GM19452 (cell line): ENCODE measurements at regions not wholly inside any gene's neighbourhood (a gene's known extent, or its start where the extent isn't known, plus 50 kb on each side); places are given as distances from the start of the nearest gene placed in this dataset.
A peak's percentile ranks its signal among the peaks of the same experiment; 100 is the strongest.

Source experiments
- ATAC-seq: cut with Tn5 transposase; IDR thresholded peaks from one replicate; pipeline ENCODE4 v1.9.1; 2021; ENCODE audit not compliant: unreplicated experiment

GRCh38 chr21:36532769-36533467, 53.0 kb upstream of the CLDN14 start:
- ATAC-seq: no peak

GRCh38 chr21:36533468-36533848, 53.5 kb upstream of the CLDN14 start:
- no peak for ATAC-seq

- no peak for ATAC-seq
Measured at GRCh38 chr21:36534656-36535055, 54.7 kb upstream of the CLDN14 start.

- ATAC-seq: peak; percentile 72
Measured at GRCh38 chr21:36535618-36536241, 55.8 kb upstream of the CLDN14 start.

- ATAC-seq: no peak
Measured at GRCh38 chr21:36538761-36539160, 58.8 kb upstream of the CLDN14 start.

- no peak for ATAC-seq
Measured at GRCh38 chr21:36539434-36540150, 59.7 kb upstream of the CLDN14 start.

- ATAC-seq: no peak
Measured at GRCh38 chr21:36540700-36541099, 60.8 kb upstream of the CLDN14 start.

GRCh38 chr21:36541721-36542139, 61.8 kb upstream of the CLDN14 start:
- no peak for ATAC-seq

GRCh38 chr21:36542312-36543101, 62.6 kb upstream of the CLDN14 start:
- no peak for ATAC-seq

- no peak for ATAC-seq
Measured at GRCh38 chr21:36543924-36544323, 64.0 kb upstream of the CLDN14 start.

- ATAC-seq: no peak
Measured at GRCh38 chr21:36544545-36544944, 64.6 kb upstream of the CLDN14 start.

GRCh38 chr21:36545776-36546511, 66.0 kb upstream of the CLDN14 start:
- no peak for ATAC-seq

GRCh38 chr21:36547464-36547863, 67.5 kb upstream of the CLDN14 start:
- ATAC-seq: no peak

GRCh38 chr21:36548866-36549265, 68.9 kb upstream of the CLDN14 start:
- ATAC-seq: no peak

GRCh38 chr21:36549470-36549869, 69.5 kb upstream of the CLDN14 start:
- ATAC-seq: no peak

GRCh38 chr21:36550761-36551160, 70.8 kb upstream of the CLDN14 start:
- no peak for ATAC-seq

- ATAC-seq: no peak
Measured at GRCh38 chr21:36551321-36551720, 71.4 kb upstream of the CLDN14 start.

- ATAC-seq: no peak
Measured at GRCh38 chr21:36551731-36552433, 72.0 kb upstream of the CLDN14 start.

- no peak for ATAC-seq
Measured at GRCh38 chr21:36552434-36552785, 72.5 kb upstream of the CLDN14 start.

GRCh38 chr21:36553406-36553805, 73.5 kb upstream of the CLDN14 start:
- ATAC-seq: no peak
